LNCaP clone FGC (cell line): ENCODE measurements at regions not wholly inside any gene's neighbourhood (a gene's known extent, or its start where the extent isn't known, plus 50 kb on each side); places are given as distances from the start of the nearest gene placed in this dataset.

Experiments
- DNase-seq: peaks from one replicate; pipeline ENCODE4 v3.0.0-alpha.2; 2011; ENCODE audit warnings: low read depth
- H3K4me3 ChIP-seq: 2 replicates; pipeline ENCODE4 v1.5.1; 2011; ENCODE audit warnings: mild to moderate bottlenecking, low read depth, low read length, control low read depth
- TF ChIP-seq, protein P1 (sequence below): IDR thresholded peaks from 2 replicates; pipeline ENCODE4 v1.5.1; 2012; ENCODE audit warnings: mild to moderate bottlenecking; ENCODE audit not compliant: control insufficient read depth, insufficient read depth; ENCODE audit errors: extremely low read depth

DNA sequence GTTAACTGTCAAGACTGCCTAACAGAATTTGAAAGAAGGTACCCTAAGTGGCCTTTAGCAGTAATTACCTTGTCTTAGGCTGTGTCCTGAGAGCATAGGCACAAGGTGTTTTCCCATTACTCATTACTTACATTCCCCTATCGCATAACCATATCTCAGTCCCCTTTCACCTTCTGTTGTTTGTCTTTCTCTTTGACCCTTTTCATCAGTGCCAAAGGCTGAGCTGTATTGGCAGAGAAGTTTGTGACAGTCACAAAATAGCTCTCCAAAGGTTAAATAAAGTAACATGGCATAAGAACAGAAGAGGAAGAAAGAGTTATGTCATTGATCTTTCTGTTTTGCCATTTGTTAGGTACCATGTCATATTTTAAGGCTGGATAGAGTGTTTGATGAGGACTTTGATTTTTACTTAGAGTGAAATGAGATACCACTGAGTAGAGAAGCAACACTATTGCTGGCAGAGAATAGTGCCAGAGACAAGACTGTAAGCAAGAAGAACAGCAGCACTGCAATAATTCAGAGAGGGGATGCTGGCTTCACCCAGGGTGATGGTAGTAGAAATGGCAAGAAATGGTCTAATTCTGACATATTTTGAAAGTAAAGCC, 497.8 kb downstream of the TTLL7 start:
- H3K4me3 ChIP-seq, result no peak overlapping the region
- DNase-seq, result no peak
- TF ChIP-seq, protein P1, sequence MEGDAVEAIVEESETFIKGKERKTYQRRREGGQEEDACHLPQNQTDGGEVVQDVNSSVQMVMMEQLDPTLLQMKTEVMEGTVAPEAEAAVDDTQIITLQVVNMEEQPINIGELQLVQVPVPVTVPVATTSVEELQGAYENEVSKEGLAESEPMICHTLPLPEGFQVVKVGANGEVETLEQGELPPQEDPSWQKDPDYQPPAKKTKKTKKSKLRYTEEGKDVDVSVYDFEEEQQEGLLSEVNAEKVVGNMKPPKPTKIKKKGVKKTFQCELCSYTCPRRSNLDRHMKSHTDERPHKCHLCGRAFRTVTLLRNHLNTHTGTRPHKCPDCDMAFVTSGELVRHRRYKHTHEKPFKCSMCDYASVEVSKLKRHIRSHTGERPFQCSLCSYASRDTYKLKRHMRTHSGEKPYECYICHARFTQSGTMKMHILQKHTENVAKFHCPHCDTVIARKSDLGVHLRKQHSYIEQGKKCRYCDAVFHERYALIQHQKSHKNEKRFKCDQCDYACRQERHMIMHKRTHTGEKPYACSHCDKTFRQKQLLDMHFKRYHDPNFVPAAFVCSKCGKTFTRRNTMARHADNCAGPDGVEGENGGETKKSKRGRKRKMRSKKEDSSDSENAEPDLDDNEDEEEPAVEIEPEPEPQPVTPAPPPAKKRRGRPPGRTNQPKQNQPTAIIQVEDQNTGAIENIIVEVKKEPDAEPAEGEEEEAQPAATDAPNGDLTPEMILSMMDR, result no peak

DNA sequence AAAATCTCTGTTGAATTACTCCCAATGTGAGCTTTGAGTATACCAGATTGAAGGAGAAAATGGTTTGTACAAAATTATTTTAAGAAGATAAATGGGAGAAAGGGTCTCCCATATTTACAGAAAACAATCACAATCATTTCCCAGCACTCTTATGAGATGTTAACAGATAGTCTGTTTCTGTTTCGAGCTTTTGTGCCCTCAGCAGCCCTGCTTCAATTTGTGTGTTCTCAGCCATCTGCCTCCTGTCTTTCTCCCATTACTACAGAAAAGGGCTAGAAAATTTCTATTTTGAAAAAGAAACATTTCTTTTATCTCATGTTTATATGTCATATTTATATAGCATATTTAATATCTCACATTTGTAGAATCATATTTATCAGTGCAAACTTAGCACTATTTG, 498.4 kb downstream of the TTLL7 start:
- TF ChIP-seq, protein P1, result no peak

DNA sequence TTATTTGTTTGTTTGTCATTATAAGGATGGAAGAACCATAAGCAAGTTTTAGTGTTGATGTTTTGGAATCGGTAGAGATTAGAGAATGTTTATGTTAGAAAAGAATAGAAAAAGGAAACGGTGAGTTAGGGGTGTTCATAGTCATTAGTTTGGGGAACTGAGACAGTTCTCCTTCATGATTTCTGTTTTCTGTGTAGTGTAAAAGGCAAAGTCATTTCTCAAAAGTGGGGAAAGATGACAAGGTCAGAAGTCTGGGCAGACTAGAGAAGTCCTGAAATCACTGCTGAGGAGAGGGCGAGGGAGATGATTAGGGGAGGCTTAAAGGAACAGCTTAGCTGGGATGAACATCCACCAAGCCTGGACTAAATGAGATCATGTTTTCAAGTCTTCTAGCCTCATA, 498.9 kb downstream of the TTLL7 start:
- TF ChIP-seq, protein P1, result no peak
- H3K4me3 ChIP-seq, result no peak overlapping the region
- no peak for DNase-seq

More for the DNA sequence above, 498.4 kb downstream of the TTLL7 start:
- no peak overlapping the region for H3K4me3 ChIP-seq
- no peak for DNase-seq

DNA sequence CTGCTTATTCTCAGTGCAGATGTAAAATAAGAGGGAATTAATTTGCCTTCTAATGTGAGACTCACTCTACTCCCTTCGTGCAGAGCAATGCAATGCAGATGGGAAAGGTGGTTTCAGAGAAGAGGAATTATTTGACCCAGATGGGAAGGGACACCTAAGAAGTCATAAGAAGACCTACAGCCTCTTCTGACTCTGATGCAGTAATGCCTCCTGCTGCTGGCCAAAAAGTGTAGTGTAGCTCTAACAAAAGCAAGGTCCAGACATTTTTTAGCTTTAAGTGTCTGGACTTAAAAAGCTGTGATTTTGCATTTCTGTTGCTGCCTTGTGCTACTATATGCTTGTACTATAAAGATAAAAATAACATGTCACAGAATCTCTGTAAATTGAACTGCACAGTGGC, 501.4 kb downstream of the TTLL7 start:
- H3K4me3 ChIP-seq, result no peak overlapping the region
- DNase-seq, result no peak
- TF ChIP-seq, protein P1, result peak; percentile 28

DNA sequence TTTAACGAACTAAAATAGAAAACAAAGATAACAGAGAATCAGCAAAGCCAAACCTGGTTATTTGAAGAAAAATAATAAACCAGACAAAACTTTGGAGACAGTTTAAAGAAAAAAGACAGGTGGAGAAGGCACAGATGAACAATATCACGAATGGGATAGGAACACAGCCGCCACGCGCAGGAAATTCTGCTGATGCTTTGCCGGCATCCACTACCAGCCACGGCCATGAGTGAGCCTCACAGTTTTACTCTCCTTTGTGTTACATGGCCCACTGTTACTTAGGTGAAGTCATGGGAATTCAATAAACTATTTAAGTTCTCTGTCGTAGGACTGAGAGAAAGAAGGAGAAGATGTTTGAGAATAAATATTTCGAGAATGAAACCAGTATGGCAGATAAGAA, 503.4 kb downstream of the TTLL7 start:
- DNase-seq, result no peak
- no peak overlapping the region for H3K4me3 ChIP-seq
- TF ChIP-seq, protein P1, result no peak

DNA sequence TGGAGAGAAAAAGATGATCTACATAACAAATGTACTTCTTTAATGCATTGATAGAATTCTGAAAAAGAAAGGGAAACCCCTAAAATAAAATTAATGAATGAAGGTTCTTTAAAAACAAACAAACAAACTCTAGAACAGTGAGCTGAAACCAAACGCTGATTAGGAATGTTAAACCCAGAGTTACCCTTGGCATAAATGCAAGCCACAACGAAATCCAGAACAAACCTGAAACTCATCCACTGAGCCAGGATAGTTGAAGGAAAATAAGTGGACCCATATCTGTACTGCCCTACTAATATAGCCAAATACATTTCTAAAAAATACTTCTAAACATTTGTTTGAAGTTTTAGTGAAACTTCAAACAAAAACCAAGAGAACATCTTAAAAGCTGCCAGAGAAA, 505.3 kb downstream of the TTLL7 start:
- H3K4me3 ChIP-seq, result no peak overlapping the region
- TF ChIP-seq, protein P1, result no peak
- no peak for DNase-seq

DNA sequence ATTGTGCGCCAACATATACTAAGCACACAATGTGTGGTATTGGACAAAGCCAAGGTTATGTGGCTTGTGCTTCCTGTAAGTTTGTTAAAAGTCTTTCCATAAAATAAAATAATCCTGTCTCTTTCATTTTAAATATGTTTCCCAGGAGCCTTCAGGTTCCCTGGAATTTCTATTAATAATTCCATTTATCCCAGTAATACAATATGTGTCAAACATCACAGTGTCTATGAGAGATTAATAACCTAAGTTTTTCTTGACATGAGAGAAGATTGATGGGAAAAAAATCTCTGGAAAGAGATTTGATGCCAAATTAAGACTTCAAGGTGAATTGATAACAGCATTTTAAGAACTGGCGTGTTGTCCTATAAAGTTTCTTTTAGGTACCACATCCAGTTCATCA, 507.0 kb downstream of the TTLL7 start:
- no peak overlapping the region for H3K4me3 ChIP-seq
- no peak for DNase-seq
- TF ChIP-seq, protein P1, result no peak
